ENCODE measurements at regions not wholly inside any gene's neighbourhood (a gene's known extent, or its start where the extent isn't known, plus 50 kb on each side); places are given as distances from the start of the nearest gene placed in this dataset.

GRCh38 chr17:33854596-33854995, 400.5 kb upstream of the CCL2 start:
- DNase-seq (ENCODE audit: low read depth, low spot score), result no peak
- RAD21 ChIA-PET (ENCODE audit: unreplicated experiment), result no interaction called here
- Histone ChIP-seq H3K4me3 (no peak overlapping the region), H4K20me1 (ENCODE audit: control insufficient read depth, insufficient read depth) (no peaks in the 10 kb centered on the region), H3K4me2 (ENCODE audit: control insufficient read depth, insufficient read depth) (no peak overlapping the region), H3K27ac (ENCODE audit: control insufficient read depth, insufficient read depth) (no peak overlapping the region), H2AFZ (ENCODE audit: control insufficient read depth, low read depth, low read length) (no peak overlapping the region), H3K9me3 (replicated peaks; ENCODE audit: control insufficient read depth, insufficient read depth, low read length) (no peaks in the 10 kb centered on the region), H3K27me3 (replicated peaks in 1 of 2; ENCODE audit: control insufficient read depth in 2 of 2, insufficient read depth in 2 of 2, low read length in 1 of 2) (no peaks in the 10 kb centered on the region; a peak in 1 of 4 replicates), H3K9ac (ENCODE audit: control insufficient read depth, insufficient read depth, low read length) (no peak overlapping the region), H3K4me1 (ENCODE audit: control insufficient read depth, insufficient read depth, low read length) (no peaks in the 10 kb centered on the region), H3K36me3 (ENCODE audit: control insufficient read depth in 2 of 2, insufficient read depth in 2 of 2, low read length in 1 of 2) (no peaks in the 10 kb centered on the region), H3K79me2 (ENCODE audit: control insufficient read depth, insufficient read depth, low read length) (no peaks in the 10 kb centered on the region)
- intact Hi-C loops (cut with micrococcal nuclease; ENCODE audit: unreplicated experiment), result no loop called here
- 0% methylated on average over 2 of the region's 2 CpGs for WGBS (ENCODE audit: insufficient coverage, insufficient replicate concordance, low lambda C conversion rate, missing lambda C conversion rate)
- ATAC-seq, result no peak
- FAIRE-seq, result no peak
- SMC1A ChIA-PET (ENCODE audit: uncharacterized antibody, unreplicated experiment), result no interaction called here
- in situ Hi-C loops (cut with MboI), result no loop called here
- CTCF ChIA-PET, result no interaction called here
- no TSS peak for BruUV-seq (replicated peaks)
- TF ChIP-seq GABPA (IDR thresholded peaks at IDR 0.05; ENCODE audit: low read depth) (no peak), POLR2A (IDR thresholded peaks at IDR 0.05; ENCODE audit: low read depth, low read length) (no peak), ATF3 (IDR thresholded peaks at IDR 0.05; ENCODE audit: borderline replicate concordance, extremely low read depth, low read depth, low read length) (no peak), YBX1 (IDR thresholded peaks at IDR 0.05) (no peak), BMI1 (IDR thresholded peaks at IDR 0.05; ENCODE audit: borderline replicate concordance) (no peak), MEF2A (IDR thresholded peaks at IDR 0.05; ENCODE audit: insufficient read depth, low read depth, low read length) (no peak)
- POLR2A ChIA-PET, result no interaction called here

- Histone ChIP-seq H4K20me1 (ENCODE audit: control insufficient read depth, insufficient read depth) (no peaks in the 10 kb centered on the region), H3K27ac (ENCODE audit: control insufficient read depth, insufficient read depth) (no peak overlapping the region), H3K27me3 (replicated peaks in 1 of 2; ENCODE audit: control insufficient read depth in 2 of 2, insufficient read depth in 2 of 2, low read length in 1 of 2) (no peaks in the 10 kb centered on the region; a peak in 1 of 4 replicates), H3K4me3 (no peak overlapping the region), H3K36me3 (ENCODE audit: control insufficient read depth in 2 of 2, insufficient read depth in 2 of 2, low read length in 1 of 2) (no peaks in the 10 kb centered on the region), H2AFZ (ENCODE audit: control insufficient read depth, low read depth, low read length) (no peak overlapping the region), H3K9me3 (replicated peaks; ENCODE audit: control insufficient read depth, insufficient read depth, low read length) (no peaks in the 10 kb centered on the region), H3K4me1 (ENCODE audit: control insufficient read depth, insufficient read depth, low read length) (no peaks in the 10 kb centered on the region), H3K79me2 (ENCODE audit: control insufficient read depth, insufficient read depth, low read length) (no peaks in the 10 kb centered on the region), H3K4me2 (ENCODE audit: control insufficient read depth, insufficient read depth) (no peak overlapping the region), H3K9ac (ENCODE audit: control insufficient read depth, insufficient read depth, low read length) (no peak overlapping the region)
- CTCF ChIA-PET, result no interaction called here
- RAD21 ChIA-PET (ENCODE audit: unreplicated experiment), result no interaction called here
- POLR2A ChIA-PET, result no interaction called here
- WGBS (ENCODE audit: insufficient coverage, insufficient replicate concordance, low lambda C conversion rate, missing lambda C conversion rate), result 13% methylated on average over 6 of the region's 6 CpGs
- no peak for TF ChIP-seq POLR2AphosphoS5 (IDR thresholded peaks at IDR 0.05; ENCODE audit: low read length)
- no peak for TF ChIP-seq SREBF1 (IDR thresholded peaks at IDR 0.05; ENCODE audit: low read length)
- no peak for TF ChIP-seq HSF1 (IDR thresholded peaks at IDR 0.05; ENCODE audit: low read depth, low read length)
- no peak for TF ChIP-seq SUPT20H (IDR thresholded peaks at IDR 0.05; ENCODE audit: borderline replicate concordance, control insufficient read depth, low read depth, low read length)
- no peak for TF ChIP-seq MEF2A (IDR thresholded peaks at IDR 0.05; ENCODE audit: insufficient read depth, low read depth, low read length)
- TF ChIP-seq BCLAF1 (IDR thresholded peaks at IDR 0.05), result no peak
- TF ChIP-seq RELA (IDR thresholded peaks at IDR 0.05; ENCODE audit: borderline replicate concordance, partially characterized antibody), result no peak
- no peak for TF ChIP-seq ZNF384 (IDR thresholded peaks at IDR 0.05; ENCODE audit: borderline replicate concordance, low read depth, low read length)
- no peak for TF ChIP-seq HDAC6 (IDR thresholded peaks at IDR 0.05; ENCODE audit: unreplicated experiment)
- no peak for TF ChIP-seq KAT2A (conservative IDR thresholded peaks at IDR 0.05; ENCODE audit: control insufficient read depth, low read depth, low read length)
- FAIRE-seq (no peak), ATAC-seq (no peak), DNase-seq (ENCODE audit: low read depth, low spot score) (no peak)
- in situ Hi-C loops (cut with MboI), result no loop called here
- BruUV-seq (replicated peaks), result no TSS peak
- intact Hi-C loops (cut with micrococcal nuclease; ENCODE audit: unreplicated experiment), result loop anchor here (5.0 kb wide), 1 partner anchor 289 kb away; no protein-coding TSS in a partner anchor
- SMC1A ChIA-PET (ENCODE audit: uncharacterized antibody, unreplicated experiment), result no interaction called here
Observed at GRCh38 chr17:33858121-33858520, 397.0 kb upstream of the CCL2 start.

Data from GM12878 (cell line).